OCI-LY1 (cell line): ENCODE measurements at regions not wholly inside any gene's neighbourhood (a gene's known extent, or its start where the extent isn't known, plus 50 kb on each side); places are given as distances from the start of the nearest gene placed in this dataset.

Source experiments
- EZH2 ChIP-seq: fragments of 200-600 bp; sonication (generic), shearing (Covaris generic); IDR thresholded peaks from 2 replicates; pipeline ENCODE4 v1.8.0; 2017; ENCODE audit warnings: borderline replicate concordance, mixed run types, mild to moderate bottlenecking, antibody characterized with exemption, low read length, moderate library complexity, mixed read lengths
- TF ChIP-seq, protein P1 (sequence below): fragments of 200-600 bp; sonication (generic), shearing (Covaris generic); IDR thresholded peaks from 2 replicates; pipeline ENCODE4 v1.5.1; 2017; ENCODE audit warnings: mild to moderate bottlenecking, antibody characterized with exemption, low read length, moderate library complexity, mixed read lengths

- TF ChIP-seq, protein P1, sequence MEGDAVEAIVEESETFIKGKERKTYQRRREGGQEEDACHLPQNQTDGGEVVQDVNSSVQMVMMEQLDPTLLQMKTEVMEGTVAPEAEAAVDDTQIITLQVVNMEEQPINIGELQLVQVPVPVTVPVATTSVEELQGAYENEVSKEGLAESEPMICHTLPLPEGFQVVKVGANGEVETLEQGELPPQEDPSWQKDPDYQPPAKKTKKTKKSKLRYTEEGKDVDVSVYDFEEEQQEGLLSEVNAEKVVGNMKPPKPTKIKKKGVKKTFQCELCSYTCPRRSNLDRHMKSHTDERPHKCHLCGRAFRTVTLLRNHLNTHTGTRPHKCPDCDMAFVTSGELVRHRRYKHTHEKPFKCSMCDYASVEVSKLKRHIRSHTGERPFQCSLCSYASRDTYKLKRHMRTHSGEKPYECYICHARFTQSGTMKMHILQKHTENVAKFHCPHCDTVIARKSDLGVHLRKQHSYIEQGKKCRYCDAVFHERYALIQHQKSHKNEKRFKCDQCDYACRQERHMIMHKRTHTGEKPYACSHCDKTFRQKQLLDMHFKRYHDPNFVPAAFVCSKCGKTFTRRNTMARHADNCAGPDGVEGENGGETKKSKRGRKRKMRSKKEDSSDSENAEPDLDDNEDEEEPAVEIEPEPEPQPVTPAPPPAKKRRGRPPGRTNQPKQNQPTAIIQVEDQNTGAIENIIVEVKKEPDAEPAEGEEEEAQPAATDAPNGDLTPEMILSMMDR, result no peak
- TF ChIP-seq EZH2, result no peak
Observed at GRCh38 chr21:27562303-27562702, 595.4 kb upstream of the ADAMTS5 start.
